Erythroblast (primary cell): ENCODE measurements at regions not wholly inside any gene's neighbourhood (a gene's known extent, or its start where the extent isn't known, plus 50 kb on each side); places are given as distances from the start of the nearest gene placed in this dataset.

Experiments used
- GATA1 ChIP-seq: IDR thresholded peaks from 2 replicates; pipeline ENCODE4 v1.6.1; 2011; ENCODE audit warnings: low read depth, mild to moderate bottlenecking, control low read depth, low read length, moderate library complexity
- POLR2A ChIP-seq: IDR thresholded peaks from 2 replicates; pipeline ENCODE4 v1.6.1; 2011; ENCODE audit warnings: mild to moderate bottlenecking, low read length

DNA sequence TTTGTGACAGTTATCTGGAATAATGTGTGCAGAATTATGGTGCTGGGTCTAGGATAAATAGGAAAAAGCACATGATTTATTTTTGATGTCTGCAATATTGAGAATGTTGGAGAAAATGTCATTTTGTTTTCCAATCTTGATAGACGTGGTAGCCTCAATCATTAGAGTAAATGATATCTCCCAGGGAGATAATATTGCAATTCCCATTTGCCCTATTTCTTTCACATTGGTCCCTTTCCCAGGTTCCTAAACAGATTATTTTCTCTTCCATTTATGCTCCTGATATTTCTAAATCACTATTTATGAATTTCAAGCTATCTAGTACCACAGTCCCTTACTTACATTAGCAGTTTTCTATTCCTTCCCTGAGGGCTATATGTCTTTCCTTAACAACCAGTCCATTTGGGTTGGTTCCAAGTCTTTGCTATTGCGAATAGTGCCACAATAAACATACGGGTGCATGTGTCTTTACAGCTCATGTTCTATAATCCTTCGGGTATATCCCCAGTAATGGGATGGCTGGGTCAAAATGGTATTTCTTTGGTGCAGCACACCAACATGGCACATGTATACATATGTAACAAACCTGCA lies 447.3 kb downstream of the PLA2G4A start:
- TF ChIP-seq POLR2A = no peak
- no peak for TF ChIP-seq GATA1
